ENCODE measurements at regions not wholly inside any gene's neighbourhood (a gene's known extent, or its start where the extent isn't known, plus 50 kb on each side); places are given as distances from the start of the nearest gene placed in this dataset.

GRCh38 chr17:79326814-79327213 is 252.2 kb downstream of the ENGASE start:
- H3K27ac ChIP-seq (ENCODE audit: insufficient read depth, low read length, poor library complexity, severe bottlenecking) = no peak overlapping the region
- H3K9me3 ChIP-seq (ENCODE audit: control insufficient read depth, low read length) = no peaks in the 10 kb centered on the region
- DNase-seq = no peak
- H3K36me3 ChIP-seq (ENCODE audit: control insufficient read depth, insufficient read depth, low read length) = no peaks in the 10 kb centered on the region
- peaks cover 6% of the 10 kb centered on the region for H3K27me3 ChIP-seq (replicated peaks; ENCODE audit: control insufficient read depth, insufficient read depth, low read length, poor library complexity, severe bottlenecking)
- no peak overlapping the region for H3K4me3 ChIP-seq (ENCODE audit: insufficient read depth, low read depth, low read length, poor library complexity, severe bottlenecking)
- H3K4me1 ChIP-seq (ENCODE audit: control insufficient read depth, insufficient read depth, low read length, poor library complexity, severe bottlenecking) = no peaks in the 10 kb centered on the region

GRCh38 chr17:79325709-79326430 is 251.2 kb downstream of the ENGASE start:
- DNase-seq = no peak
- H3K27me3 ChIP-seq (replicated peaks; ENCODE audit: control insufficient read depth, insufficient read depth, low read length, poor library complexity, severe bottlenecking) = peaks cover 3% of the 10 kb centered on the region
- H3K27ac ChIP-seq (ENCODE audit: insufficient read depth, low read length, poor library complexity, severe bottlenecking) = no peak overlapping the region
- H3K4me3 ChIP-seq (ENCODE audit: insufficient read depth, low read depth, low read length, poor library complexity, severe bottlenecking) = no peak overlapping the region
- H3K9me3 ChIP-seq (ENCODE audit: control insufficient read depth, low read length) = no peaks in the 10 kb centered on the region
- H3K4me1 ChIP-seq (ENCODE audit: control insufficient read depth, insufficient read depth, low read length, poor library complexity, severe bottlenecking) = no peaks in the 10 kb centered on the region
- H3K36me3 ChIP-seq (ENCODE audit: control insufficient read depth, insufficient read depth, low read length) = no peaks in the 10 kb centered on the region

- H3K36me3 ChIP-seq (ENCODE audit: control insufficient read depth, insufficient read depth, low read length) = no peaks in the 10 kb centered on the region
- no peaks in the 10 kb centered on the region for H3K27me3 ChIP-seq (replicated peaks; ENCODE audit: control insufficient read depth, insufficient read depth, low read length, poor library complexity, severe bottlenecking)
Measured at GRCh38 chr17:79324194-79324593, 249.6 kb downstream of the ENGASE start.

GRCh38 chr17:79323566-79323965 is 248.9 kb downstream of the ENGASE start:
- no peaks in the 10 kb centered on the region for H3K4me1 ChIP-seq (ENCODE audit: control insufficient read depth, insufficient read depth, low read length, poor library complexity, severe bottlenecking)
- H3K36me3 ChIP-seq (ENCODE audit: control insufficient read depth, insufficient read depth, low read length) = no peaks in the 10 kb centered on the region
- H3K4me3 ChIP-seq (ENCODE audit: insufficient read depth, low read depth, low read length, poor library complexity, severe bottlenecking) = no peak overlapping the region
- DNase-seq = no peak
- no peaks in the 10 kb centered on the region for H3K27me3 ChIP-seq (replicated peaks; ENCODE audit: control insufficient read depth, insufficient read depth, low read length, poor library complexity, severe bottlenecking)
- H3K27ac ChIP-seq (ENCODE audit: insufficient read depth, low read length, poor library complexity, severe bottlenecking) = no peak overlapping the region
- H3K9me3 ChIP-seq (ENCODE audit: control insufficient read depth, low read length) = no peaks in the 10 kb centered on the region

More at GRCh38 chr17:79324194-79324593, 249.6 kb downstream of the ENGASE start:
- H3K4me3 ChIP-seq (ENCODE audit: insufficient read depth, low read depth, low read length, poor library complexity, severe bottlenecking) = no peak overlapping the region
- no peak overlapping the region for H3K27ac ChIP-seq (ENCODE audit: insufficient read depth, low read length, poor library complexity, severe bottlenecking)
- DNase-seq = no peak
- H3K4me1 ChIP-seq (ENCODE audit: control insufficient read depth, insufficient read depth, low read length, poor library complexity, severe bottlenecking) = no peaks in the 10 kb centered on the region
- H3K9me3 ChIP-seq (ENCODE audit: control insufficient read depth, low read length) = no peaks in the 10 kb centered on the region

GRCh38 chr17:79322211-79323123 is 247.8 kb downstream of the ENGASE start:
- no peak overlapping the region for H3K27ac ChIP-seq (ENCODE audit: insufficient read depth, low read length, poor library complexity, severe bottlenecking)
- no peak for DNase-seq
- no peak overlapping the region for H3K4me3 ChIP-seq (ENCODE audit: insufficient read depth, low read depth, low read length, poor library complexity, severe bottlenecking)
- no peaks in the 10 kb centered on the region for H3K9me3 ChIP-seq (ENCODE audit: control insufficient read depth, low read length)
- no peaks in the 10 kb centered on the region for H3K4me1 ChIP-seq (ENCODE audit: control insufficient read depth, insufficient read depth, low read length, poor library complexity, severe bottlenecking)
- no peaks in the 10 kb centered on the region for H3K36me3 ChIP-seq (ENCODE audit: control insufficient read depth, insufficient read depth, low read length)
- no peaks in the 10 kb centered on the region for H3K27me3 ChIP-seq (replicated peaks; ENCODE audit: control insufficient read depth, insufficient read depth, low read length, poor library complexity, severe bottlenecking)

GRCh38 chr17:79320331-79320730 is 245.7 kb downstream of the ENGASE start:
- no peaks in the 10 kb centered on the region for H3K4me1 ChIP-seq (ENCODE audit: control insufficient read depth, insufficient read depth, low read length, poor library complexity, severe bottlenecking)
- no peaks in the 10 kb centered on the region for H3K36me3 ChIP-seq (ENCODE audit: control insufficient read depth, insufficient read depth, low read length)
- H3K27ac ChIP-seq (ENCODE audit: insufficient read depth, low read length, poor library complexity, severe bottlenecking) = no peak overlapping the region
- H3K4me3 ChIP-seq (ENCODE audit: insufficient read depth, low read depth, low read length, poor library complexity, severe bottlenecking) = no peak overlapping the region
- no peak for DNase-seq
- no peaks in the 10 kb centered on the region for H3K9me3 ChIP-seq (ENCODE audit: control insufficient read depth, low read length)
- peaks cover 9% of the 10 kb centered on the region for H3K27me3 ChIP-seq (replicated peaks; ENCODE audit: control insufficient read depth, insufficient read depth, low read length, poor library complexity, severe bottlenecking)

- no peaks in the 10 kb centered on the region for H3K9me3 ChIP-seq (ENCODE audit: control insufficient read depth, low read length)
- no peak for DNase-seq
- H3K27me3 ChIP-seq (replicated peaks; ENCODE audit: control insufficient read depth, insufficient read depth, low read length, poor library complexity, severe bottlenecking) = peaks cover 14% of the 10 kb centered on the region
- no peak overlapping the region for H3K27ac ChIP-seq (ENCODE audit: insufficient read depth, low read length, poor library complexity, severe bottlenecking)
- H3K36me3 ChIP-seq (ENCODE audit: control insufficient read depth, insufficient read depth, low read length) = no peaks in the 10 kb centered on the region
- no peak overlapping the region for H3K4me3 ChIP-seq (ENCODE audit: insufficient read depth, low read depth, low read length, poor library complexity, severe bottlenecking)
- H3K4me1 ChIP-seq (ENCODE audit: control insufficient read depth, insufficient read depth, low read length, poor library complexity, severe bottlenecking) = no peaks in the 10 kb centered on the region
Measured at GRCh38 chr17:79317916-79318315, 243.3 kb downstream of the ENGASE start.

- H3K27me3 ChIP-seq (replicated peaks; ENCODE audit: control insufficient read depth, insufficient read depth, low read length, poor library complexity, severe bottlenecking) = peaks cover 14% of the 10 kb centered on the region
Measured at GRCh38 chr17:79316805-79317204, 242.2 kb downstream of the ENGASE start.

GRCh38 chr17:79315358-79316105 is 240.9 kb downstream of the ENGASE start:
- Histone ChIP-seq H3K4me1 (ENCODE audit: control insufficient read depth, insufficient read depth, low read length, poor library complexity, severe bottlenecking) (no peaks in the 10 kb centered on the region), H3K27ac (ENCODE audit: insufficient read depth, low read length, poor library complexity, severe bottlenecking) (no peak overlapping the region), H3K4me3 (ENCODE audit: insufficient read depth, low read depth, low read length, poor library complexity, severe bottlenecking) (no peak overlapping the region), H3K27me3 (replicated peaks; ENCODE audit: control insufficient read depth, insufficient read depth, low read length, poor library complexity, severe bottlenecking) (peaks cover 14% of the 10 kb centered on the region), H3K9me3 (ENCODE audit: control insufficient read depth, low read length) (no peaks in the 10 kb centered on the region), H3K36me3 (ENCODE audit: control insufficient read depth, insufficient read depth, low read length) (no peaks in the 10 kb centered on the region)
- no peak for DNase-seq

More at GRCh38 chr17:79316805-79317204, 242.2 kb downstream of the ENGASE start:
- Histone ChIP-seq H3K4me1 (ENCODE audit: control insufficient read depth, insufficient read depth, low read length, poor library complexity, severe bottlenecking) (no peaks in the 10 kb centered on the region), H3K4me3 (ENCODE audit: insufficient read depth, low read depth, low read length, poor library complexity, severe bottlenecking) (no peak overlapping the region), H3K36me3 (ENCODE audit: control insufficient read depth, insufficient read depth, low read length) (no peaks in the 10 kb centered on the region), H3K9me3 (ENCODE audit: control insufficient read depth, low read length) (no peaks in the 10 kb centered on the region), H3K27ac (ENCODE audit: insufficient read depth, low read length, poor library complexity, severe bottlenecking) (no peak overlapping the region)
- DNase-seq = no peak
